LNCaP clone FGC (cell line): ENCODE measurements at regions not wholly inside any gene's neighbourhood (a gene's known extent, or its start where the extent isn't known, plus 50 kb on each side); places are given as distances from the start of the nearest gene placed in this dataset.

Source experiments
- DNase-seq: peaks from one replicate; pipeline ENCODE4 v3.0.0-alpha.2; 2011; ENCODE audit warnings: low read depth
- H3K4me3 ChIP-seq: 2 replicates; pipeline ENCODE4 v1.5.1; 2011; ENCODE audit warnings: mild to moderate bottlenecking, low read depth, low read length, control low read depth
- TF ChIP-seq, protein P1 (sequence below): IDR thresholded peaks from 2 replicates; pipeline ENCODE4 v1.5.1; 2012; ENCODE audit warnings: mild to moderate bottlenecking; ENCODE audit not compliant: control insufficient read depth, insufficient read depth; ENCODE audit errors: extremely low read depth

DNA sequence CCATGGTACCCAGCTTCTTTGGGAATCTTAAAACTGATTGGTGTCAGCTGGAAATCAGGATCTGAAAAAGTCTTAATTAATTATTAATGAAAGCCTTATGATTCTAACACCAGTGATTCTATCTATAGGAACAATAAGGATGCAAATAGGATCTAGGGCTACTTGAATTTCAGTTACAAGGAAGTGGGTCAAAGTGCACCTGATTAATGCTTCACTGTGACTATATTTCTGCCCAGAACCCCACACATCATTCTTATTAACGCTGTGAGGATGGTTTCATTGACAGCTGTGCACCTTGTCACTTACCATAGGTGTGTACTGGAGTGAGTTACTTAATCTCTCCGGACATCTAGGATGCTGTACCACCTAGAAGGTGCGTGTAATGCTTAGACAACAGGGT is 99.8 kb upstream of the ETV3 start:
- no peak for DNase-seq
- TF ChIP-seq, protein P1, sequence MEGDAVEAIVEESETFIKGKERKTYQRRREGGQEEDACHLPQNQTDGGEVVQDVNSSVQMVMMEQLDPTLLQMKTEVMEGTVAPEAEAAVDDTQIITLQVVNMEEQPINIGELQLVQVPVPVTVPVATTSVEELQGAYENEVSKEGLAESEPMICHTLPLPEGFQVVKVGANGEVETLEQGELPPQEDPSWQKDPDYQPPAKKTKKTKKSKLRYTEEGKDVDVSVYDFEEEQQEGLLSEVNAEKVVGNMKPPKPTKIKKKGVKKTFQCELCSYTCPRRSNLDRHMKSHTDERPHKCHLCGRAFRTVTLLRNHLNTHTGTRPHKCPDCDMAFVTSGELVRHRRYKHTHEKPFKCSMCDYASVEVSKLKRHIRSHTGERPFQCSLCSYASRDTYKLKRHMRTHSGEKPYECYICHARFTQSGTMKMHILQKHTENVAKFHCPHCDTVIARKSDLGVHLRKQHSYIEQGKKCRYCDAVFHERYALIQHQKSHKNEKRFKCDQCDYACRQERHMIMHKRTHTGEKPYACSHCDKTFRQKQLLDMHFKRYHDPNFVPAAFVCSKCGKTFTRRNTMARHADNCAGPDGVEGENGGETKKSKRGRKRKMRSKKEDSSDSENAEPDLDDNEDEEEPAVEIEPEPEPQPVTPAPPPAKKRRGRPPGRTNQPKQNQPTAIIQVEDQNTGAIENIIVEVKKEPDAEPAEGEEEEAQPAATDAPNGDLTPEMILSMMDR = no peak
- no peak overlapping the region for H3K4me3 ChIP-seq

DNA sequence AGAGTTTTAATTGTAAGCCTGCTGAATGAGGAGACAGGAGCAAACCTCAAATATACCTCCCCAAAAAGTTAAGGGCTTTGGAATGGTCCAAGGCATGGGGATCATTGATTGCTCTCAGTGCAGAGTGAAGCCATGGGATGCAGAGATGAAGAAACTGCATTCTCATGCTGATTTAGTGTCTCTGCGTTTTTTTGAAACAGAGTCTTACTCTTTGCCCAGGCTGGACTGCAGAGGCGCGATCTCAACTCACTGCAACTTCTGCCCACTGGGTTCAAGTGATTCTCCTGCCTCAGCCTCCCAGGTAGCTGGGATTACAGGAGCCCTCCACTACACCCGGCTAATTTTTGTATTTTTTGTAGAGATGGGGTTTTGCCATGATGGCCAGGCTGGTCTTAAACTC is 99.3 kb upstream of the ETV3 start:
- DNase-seq = no peak
- H3K4me3 ChIP-seq = no peak overlapping the region
- TF ChIP-seq, protein P1 = no peak

DNA sequence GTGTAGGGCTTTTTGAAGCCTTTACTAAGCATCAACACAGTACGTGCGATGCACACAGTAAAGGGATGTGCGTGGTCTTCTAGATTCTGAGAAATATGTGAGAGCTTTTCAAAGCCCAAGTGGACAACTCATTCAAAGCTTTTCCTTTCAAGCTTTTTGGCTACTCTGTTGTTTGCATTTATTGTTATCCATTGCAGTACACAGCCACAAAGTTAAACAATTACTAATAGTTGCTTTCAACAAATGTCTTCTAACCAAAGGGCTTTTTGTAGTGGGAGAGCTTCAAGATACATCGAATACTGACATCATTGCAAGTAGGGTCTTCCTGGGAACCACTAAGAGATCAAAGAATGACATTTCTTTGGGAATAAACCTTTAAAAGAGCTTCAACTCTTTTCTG is 97.9 kb upstream of the ETV3 start:
- TF ChIP-seq, protein P1 = no peak
- no peak for DNase-seq
- no peak overlapping the region for H3K4me3 ChIP-seq

DNA sequence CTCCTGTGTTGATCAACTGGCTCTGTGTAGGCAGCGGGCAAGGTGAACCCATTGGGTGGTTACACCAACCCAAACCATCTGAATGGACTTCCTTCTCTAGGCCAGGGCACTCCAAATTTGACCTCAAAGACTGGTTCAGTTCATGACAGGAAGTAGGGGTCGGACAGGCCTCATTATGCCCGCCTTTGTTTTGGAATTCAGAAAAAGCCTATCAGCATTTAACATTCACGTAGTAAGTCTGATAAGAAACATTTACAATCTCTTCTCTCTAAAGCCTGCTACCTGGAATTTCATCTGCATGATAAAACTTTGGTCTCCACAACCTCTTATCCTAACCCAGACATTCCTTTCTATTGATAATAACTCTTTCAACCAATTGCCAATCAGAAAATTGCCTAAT is 97.1 kb upstream of the ETV3 start:
- no peak overlapping the region for H3K4me3 ChIP-seq
- TF ChIP-seq, protein P1 = no peak
- DNase-seq = no peak

DNA sequence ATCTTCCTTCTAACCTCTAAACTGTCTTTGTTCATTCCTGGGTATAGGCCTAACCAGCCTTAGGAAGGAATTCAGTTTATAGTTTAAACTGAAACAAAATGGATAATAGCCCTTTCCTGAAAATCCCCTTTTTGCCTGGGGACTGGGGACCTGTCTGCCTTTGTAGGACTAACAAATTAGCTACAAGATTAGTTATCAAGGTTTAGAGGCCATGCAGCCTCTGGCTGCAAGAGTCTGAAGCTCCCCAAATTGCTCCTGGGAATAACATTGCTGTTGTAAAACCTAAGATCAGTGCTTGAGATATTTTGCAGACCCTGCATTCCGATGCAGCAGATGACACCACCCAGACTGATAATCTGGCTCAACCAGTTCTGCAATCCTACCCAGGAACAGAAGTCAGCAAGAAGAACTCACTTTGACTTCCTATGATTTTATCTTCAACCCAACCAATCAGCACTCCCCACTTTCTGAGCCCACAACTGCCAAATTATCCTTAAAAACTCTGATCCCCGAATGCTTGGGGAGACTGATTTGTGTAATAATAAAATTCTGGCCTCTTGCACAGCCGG is 96.6 kb upstream of the ETV3 start:
- no peak for DNase-seq

DNA sequence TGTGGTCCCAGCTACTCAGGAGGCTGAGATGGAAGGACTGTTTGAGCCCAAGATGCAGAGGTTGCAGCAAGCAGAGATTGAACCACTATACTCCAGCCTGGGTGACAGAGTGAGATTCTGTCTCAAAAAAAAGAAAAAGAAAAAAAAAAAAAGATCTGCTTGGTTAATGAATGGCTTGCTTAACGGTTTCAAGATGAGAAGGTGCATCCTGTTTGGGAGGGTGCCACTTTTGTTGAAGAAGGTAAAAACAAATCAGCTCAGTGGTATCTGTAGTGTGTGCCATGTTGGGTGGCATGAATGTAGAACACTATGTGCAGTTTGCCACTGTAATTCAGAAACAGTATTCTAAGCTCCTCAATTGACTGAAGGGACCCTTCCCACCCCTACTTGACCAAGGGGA is 94.9 kb upstream of the ETV3 start:
- no peak for DNase-seq
- no peak overlapping the region for H3K4me3 ChIP-seq
- TF ChIP-seq, protein P1 = no peak

More for the DNA sequence above, 96.6 kb upstream of the ETV3 start:
- TF ChIP-seq, protein P1 = no peak
- H3K4me3 ChIP-seq = no peak overlapping the region

DNA sequence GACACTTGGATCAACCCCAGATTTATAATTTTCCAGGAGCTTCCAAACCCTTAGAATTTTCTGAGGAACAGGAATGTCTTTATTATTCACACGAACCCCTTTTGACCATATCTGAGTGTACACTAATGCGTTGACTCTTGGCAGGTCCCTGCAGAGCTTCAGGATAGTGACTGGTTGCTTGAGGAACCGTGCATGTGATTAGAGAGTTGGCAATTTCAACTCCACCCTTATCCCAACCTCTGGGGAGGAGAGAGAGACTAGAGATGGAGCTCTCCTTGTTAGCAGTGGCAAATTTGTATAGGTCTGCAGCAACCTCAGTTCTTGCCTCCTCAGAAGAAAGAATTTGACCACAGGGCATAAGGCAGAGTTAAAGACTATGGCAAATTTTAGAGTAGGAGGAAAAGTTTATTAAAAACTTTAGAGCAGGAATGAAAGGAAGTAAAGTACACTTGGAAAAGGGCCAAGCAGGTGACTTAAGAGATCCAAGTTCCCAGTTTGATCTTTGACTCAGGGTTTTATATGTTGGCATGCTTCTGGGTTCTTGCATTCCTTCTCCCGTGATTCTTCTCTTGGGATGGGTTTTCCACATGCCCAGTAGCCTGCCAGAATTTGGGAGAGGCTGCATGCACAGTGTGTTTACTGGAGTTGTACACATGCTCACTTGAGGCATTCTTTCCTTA is 93.8 kb upstream of the ETV3 start:
- TF ChIP-seq, protein P1 = no peak
- H3K4me3 ChIP-seq = no peak overlapping the region
- DNase-seq = no peak
